H1 (cell line): ENCODE measurements at regions not wholly inside any gene's neighbourhood (a gene's known extent, or its start where the extent isn't known, plus 50 kb on each side); places are given as distances from the start of the nearest gene placed in this dataset.

Experiments
- CTCF ChIA-PET: fragments of 300-600 bp; sonication (Branson Sonifier 250); formaldehyde crosslinking; loops from one replicate; lab custom pipeline; 2021; ENCODE audit not compliant: partially characterized antibody; lab: Charles Lee
- POLR2A ChIA-PET: fragments of 300-600 bp; sonication (Branson Sonifier 250); formaldehyde crosslinking; loops from one replicate; lab custom pipeline; 2021; ENCODE audit warnings: inconsistent platforms; ENCODE audit not compliant: partially characterized antibody; lab: Charles Lee
- DNase-seq, 2 experiments: peaks; one replicate each; pipeline versions ENCODE4 v3.0.0 to v3.0.0-alpha.2; 2010 to 2022; ENCODE audit warnings: low spot score in 2 of 2, low read depth in 1 of 2, mixed read lengths in 1 of 2
- FAIRE-seq: peaks from 2 replicates; lab custom pipeline; 2011; peaks lifted over from hg19 to GRCh38; lab: Jason Lieb, UNC
- H2AFZ ChIP-seq: 2 replicates; pipeline ENCODE4 v1.8.1; 2012; ENCODE audit warnings: low read length, inconsistent platforms
- H2AK5ac ChIP-seq: 2 replicates; pipeline ENCODE4 v1.6.1; 2013; ENCODE audit warnings: low read depth, low read length
- H2BK120ac ChIP-seq: replicated peaks from 2 replicates; pipeline ENCODE3; 2013; ENCODE audit warnings: low read depth, low read length, inconsistent platforms
- H2BK12ac ChIP-seq: 2 replicates; pipeline ENCODE4 v1.6.1; 2013; ENCODE audit warnings: low read depth, low read length
- H2BK15ac ChIP-seq: 2 replicates; pipeline ENCODE4 v1.6.1; 2013; ENCODE audit warnings: low read length
- H2BK20ac ChIP-seq: 2 replicates; pipeline ENCODE4 v1.6.1; 2013; ENCODE audit warnings: low read length
- H2BK5ac ChIP-seq: 2 replicates; pipeline ENCODE4 v1.6.1; 2013; ENCODE audit warnings: low read depth, low read length
- H3K14ac ChIP-seq: 2 replicates; pipeline ENCODE4 v1.6.1; 2013; ENCODE audit warnings: inconsistent platforms; ENCODE audit not compliant: insufficient read length
- H3K18ac ChIP-seq: 2 replicates; pipeline ENCODE4 v1.6.1; 2013; ENCODE audit warnings: low read length; ENCODE audit errors: extremely low read depth
- H3K23ac ChIP-seq: 2 replicates; pipeline ENCODE4 v1.6.1; 2013; ENCODE audit warnings: inconsistent platforms; ENCODE audit not compliant: insufficient read length
- H3K23me2 ChIP-seq: 2 replicates; pipeline ENCODE4 v1.6.1; 2013; ENCODE audit warnings: low read depth, low read length
- H3K27ac ChIP-seq: 2 replicates; pipeline ENCODE4 v1.6.1; 2011; ENCODE audit warnings: low read depth, low read length, inconsistent platforms
- H3K27me3 ChIP-seq, 4 experiments: replicated peaks in 1 of 4; 1 replicate in 1 of 4; 2 replicates in 3 of 4; pipeline versions ENCODE4 v1.6.1 to v1.8.1; 2011 to 2013; ENCODE audit warnings: low read length in 3 of 4, mild to moderate bottlenecking in 3 of 4, inconsistent platforms in 2 of 4, mixed read lengths in 2 of 4, moderate library complexity in 1 of 4; ENCODE audit not compliant: control insufficient read depth in 3 of 4, insufficient read depth in 3 of 4; ENCODE audit errors: extremely low read depth in 1 of 4
- H3K36me3 ChIP-seq, 4 experiments: 2 replicates each; pipeline versions ENCODE4 v1.6.1 to v1.8.1; 2011 to 2013; ENCODE audit warnings: mild to moderate bottlenecking in 4 of 4, low read length in 3 of 4, moderate library complexity in 2 of 4, control low read depth in 1 of 4, inconsistent platforms in 1 of 4; ENCODE audit not compliant: insufficient read depth in 4 of 4, control insufficient read depth in 2 of 4
- H3K4ac ChIP-seq: replicated peaks from 2 replicates; pipeline ENCODE3; 2013; ENCODE audit warnings: low read length, low read depth, mixed read lengths, inconsistent platforms; ENCODE audit not compliant: insufficient read length
- H3K4me1 ChIP-seq, 4 experiments: replicated peaks in 1 of 4; 1 replicate in 1 of 4; 2 replicates in 3 of 4; pipeline versions ENCODE4 v1.6.1 to v1.8.1; 2011 to 2013; ENCODE audit warnings: low read length in 3 of 4, inconsistent platforms in 2 of 4, mixed read lengths in 1 of 4; ENCODE audit not compliant: insufficient read depth in 4 of 4, control insufficient read depth in 3 of 4
- H3K4me2 ChIP-seq, 2 experiments: 2 replicates each; pipeline versions ENCODE4 v1.6.1 to v1.8.1; 2011 to 2013; ENCODE audit warnings: low read depth in 2 of 2, low read length in 2 of 2, control low read depth in 1 of 2, inconsistent platforms in 1 of 2, mild to moderate bottlenecking in 1 of 2; ENCODE audit not compliant: insufficient read depth in 1 of 2
- H3K4me3 ChIP-seq, 4 experiments: fragments of 200-600, 300-600 bp in 1 of 4; sonication (generic), shearing (Covaris generic), sonication (Bioruptor Twin) in 1 of 4; 2 replicates each; pipeline versions ENCODE4 v1.5.1 to v1.8.1; 2011 to 2016; ENCODE audit warnings: low read length in 4 of 4, low read depth in 3 of 4, control low read depth in 2 of 4, inconsistent platforms in 2 of 4, mild to moderate bottlenecking in 2 of 4, mixed read lengths in 1 of 4, moderate library complexity in 1 of 4; ENCODE audit not compliant: insufficient read depth in 2 of 4; ENCODE audit errors: extremely low read depth in 1 of 4
- H3K56ac ChIP-seq: replicated peaks from 2 replicates; pipeline ENCODE3; 2013; ENCODE audit warnings: low read depth, mild to moderate bottlenecking, mixed read lengths, low read length, inconsistent platforms; ENCODE audit not compliant: insufficient read length
- H3K79me1 ChIP-seq: 2 replicates; pipeline ENCODE4 v1.6.1; 2013; ENCODE audit warnings: low read depth, low read length, control low read depth
- H3K79me2 ChIP-seq, 2 experiments: 2 replicates each; pipeline versions ENCODE4 v1.6.1 to v1.8.1; 2012 to 2013; ENCODE audit warnings: low read length in 2 of 2, mild to moderate bottlenecking in 2 of 2, inconsistent platforms in 1 of 2; ENCODE audit not compliant: insufficient read depth in 2 of 2, control insufficient read depth in 1 of 2
- H3K9ac ChIP-seq, 4 experiments: replicated peaks in 1 of 4; 1 replicate in 1 of 4; 2 replicates in 3 of 4; pipeline versions ENCODE4 v1.6.1 to v1.8.1; 2011 to 2013; ENCODE audit warnings: low read depth in 3 of 4, low read length in 3 of 4, control low read depth in 2 of 4, mild to moderate bottlenecking in 2 of 4, moderate library complexity in 2 of 4, inconsistent platforms in 1 of 4; ENCODE audit errors: extremely low read depth in 1 of 4
- H3K9me3 ChIP-seq, 2 experiments: 2 replicates each; pipeline versions ENCODE4 v1.6.1 to v1.8.1; 2012 to 2013; ENCODE audit warnings: mild to moderate bottlenecking in 2 of 2, moderate library complexity in 2 of 2, control low read depth in 1 of 2, inconsistent platforms in 1 of 2, low read depth in 1 of 2, low read length in 1 of 2, mixed read lengths in 1 of 2; ENCODE audit not compliant: insufficient read depth in 2 of 2
- H4K20me1 ChIP-seq, 2 experiments: replicated peaks in 1 of 2; 2 replicates each; pipeline versions ENCODE3 to v1.8.1; 2011 to 2013; ENCODE audit warnings: inconsistent platforms in 2 of 2, low read length in 2 of 2, mild to moderate bottlenecking in 1 of 2; ENCODE audit not compliant: insufficient read depth in 2 of 2, control insufficient read depth in 1 of 2
- H4K5ac ChIP-seq: 2 replicates; pipeline ENCODE4 v1.6.1; 2013; ENCODE audit warnings: low read length, low read depth, mixed read lengths, inconsistent platforms; ENCODE audit not compliant: insufficient read length
- H4K8ac ChIP-seq: 2 replicates; pipeline ENCODE4 v1.8.0; 2013; ENCODE audit warnings: mild to moderate bottlenecking, moderate library complexity, low read length, inconsistent platforms; ENCODE audit not compliant: insufficient read depth; ENCODE audit errors: extremely low read depth
- H4K91ac ChIP-seq: replicated peaks from 2 replicates; pipeline ENCODE3; 2013; ENCODE audit warnings: low read length, mixed read lengths, inconsistent platforms; ENCODE audit not compliant: insufficient read length
- ATF2 ChIP-seq: IDR thresholded peaks from 2 replicates; pipeline ENCODE4 v1.6.1; 2012; ENCODE audit warnings: low read length, inconsistent platforms
- ATF3 ChIP-seq: IDR thresholded peaks from 2 replicates; pipeline ENCODE4 v1.6.1; 2011; ENCODE audit warnings: low read depth, mild to moderate bottlenecking, low read length; ENCODE audit not compliant: insufficient read depth
- BACH1 ChIP-seq: IDR thresholded peaks from 2 replicates; pipeline ENCODE4 v1.6.1; 2012; ENCODE audit warnings: low read length, improper control_type of control experiment
- CBX5 ChIP-seq: fragments of 300-800, 300-1000 bp; sonication (generic); IDR thresholded peaks from 2 replicates; pipeline ENCODE4 v1.7.1; 2016; ENCODE audit warnings: antibody characterized with exemption, low read length, low read depth
- CHD2 ChIP-seq: IDR thresholded peaks from 2 replicates; pipeline ENCODE4 v1.6.1; 2012; ENCODE audit warnings: low read length, improper control_type of control experiment
- E2F6 ChIP-seq: IDR thresholded peaks from 2 replicates; pipeline ENCODE4 v1.6.1; 2012; ENCODE audit warnings: inconsistent platforms
- JUN ChIP-seq: IDR thresholded peaks from 2 replicates; pipeline ENCODE4 v1.6.1; 2011; ENCODE audit warnings: low read depth, mild to moderate bottlenecking, improper control_type of control experiment, low read length
- MAFK ChIP-seq: IDR thresholded peaks from 2 replicates; pipeline ENCODE4 v1.6.1; 2012; ENCODE audit warnings: low read depth, mild to moderate bottlenecking, improper control_type of control experiment, low read length
- SIX5 ChIP-seq: IDR thresholded peaks from 2 replicates; pipeline ENCODE4 v1.6.1; 2011; ENCODE audit warnings: mild to moderate bottlenecking, low read depth, low read length
- SUZ12 ChIP-seq: fragments of 200-600 bp; sonication (generic); IDR thresholded peaks from 2 replicates; pipeline ENCODE4 v1.6.1; 2012; ENCODE audit warnings: mild to moderate bottlenecking, inconsistent platforms, low read length, moderate library complexity, mixed read lengths
- TAF1 ChIP-seq: IDR thresholded peaks from 2 replicates; pipeline ENCODE4 v1.6.1; 2011; ENCODE audit warnings: mild to moderate bottlenecking, low read depth, low read length
- USF2 ChIP-seq: IDR thresholded peaks from 2 replicates; pipeline ENCODE4 v1.6.1; 2011; ENCODE audit warnings: low read length, improper control_type of control experiment
- WGBS, 2 experiments: shearing (Covaris generic) in 1 of 2; methylation state at CpG; one replicate each; pipeline versions ENCODE4 v1.1.6 to v1.1.7; 2013 to 2015; ENCODE audit warnings: low lambda C conversion rate in 2 of 2, mixed read lengths in 2 of 2, inconsistent platforms in 1 of 2, low coverage in 1 of 2, missing lambda C conversion rate in 1 of 2; ENCODE audit not compliant: insufficient replicate concordance in 2 of 2, insufficient coverage in 1 of 2, insufficient read length in 1 of 2; ENCODE audit errors: extremely low coverage in 1 of 2, missing lambda C conversion rate in 1 of 2; 5-methylcytosine and 5-hydroxymethylcytosine counted together

GRCh38 chr7:95646350-95646749, 50.0 kb upstream of the PDK4 start:
- Histone ChIP-seq H3K36me3 (no peaks in the 10 kb centered on the region), H3K9ac (no peak overlapping the region), H2BK5ac (no peak overlapping the region), H3K18ac (no peak overlapping the region), H3K4me2 (no peak overlapping the region), H3K14ac (no peak overlapping the region), H2BK15ac (no peak overlapping the region), H2BK120ac (no peak overlapping the region), H2AK5ac (no peak overlapping the region), H3K27me3 (peaks cover 0 to 1% (median 0%) of the 10 kb centered on the region in 4 experiments; a peak in 1 of 7 replicates), H2BK12ac (no peak overlapping the region), H3K27ac (no peak overlapping the region), H3K4me3 (no peak overlapping the region), H3K4ac (no peak overlapping the region), H2AFZ (no peak overlapping the region), H3K23me2 (no peaks in the 10 kb centered on the region), H3K4me1 (no peaks in the 10 kb centered on the region), H3K79me2 (no peaks in the 10 kb centered on the region), H4K20me1 (no peaks in the 10 kb centered on the region), H3K56ac (no peak overlapping the region), H4K91ac (no peak overlapping the region), H3K23ac (no peak overlapping the region), H4K5ac (no peak overlapping the region), H3K79me1 (no peaks in the 10 kb centered on the region), H3K9me3 (no peaks in the 10 kb centered on the region), H2BK20ac (no peak overlapping the region), H4K8ac (no peak overlapping the region)
- CTCF ChIA-PET, result no interaction called here
- DNase-seq, result no peak
- POLR2A ChIA-PET, result no interaction called here
- 95% methylated on average over 1 of the region's 1 CpG; no CpG with 5 or more reads in 1 of the 2 experiments for WGBS, 2 experiments
- no peak for FAIRE-seq
- TF ChIP-seq JUN (no peak), ATF2 (no peak), SUZ12 (no peak), CHD2 (no peak), ATF3 (no peak), SIX5 (no peak), E2F6 (no peak), TAF1 (no peak), CBX5 (no peak), USF2 (no peak), BACH1 (no peak), MAFK (no peak)
